CD4-positive, alpha-beta T cell treated with Interleukin-1 beta for 1 hour (primary cell): ENCODE measurements at regions not wholly inside any gene's neighbourhood (a gene's known extent, or its start where the extent isn't known, plus 50 kb on each side); places are given as distances from the start of the nearest gene placed in this dataset.
A peak's percentile ranks its signal among the peaks of the same experiment; 100 is the strongest.

Experiments used
- DNase-seq, 2 donors: peaks; one replicate each; pipeline ENCODE4 v3.0.0-alpha.2; 2020 to 2022

DNA sequence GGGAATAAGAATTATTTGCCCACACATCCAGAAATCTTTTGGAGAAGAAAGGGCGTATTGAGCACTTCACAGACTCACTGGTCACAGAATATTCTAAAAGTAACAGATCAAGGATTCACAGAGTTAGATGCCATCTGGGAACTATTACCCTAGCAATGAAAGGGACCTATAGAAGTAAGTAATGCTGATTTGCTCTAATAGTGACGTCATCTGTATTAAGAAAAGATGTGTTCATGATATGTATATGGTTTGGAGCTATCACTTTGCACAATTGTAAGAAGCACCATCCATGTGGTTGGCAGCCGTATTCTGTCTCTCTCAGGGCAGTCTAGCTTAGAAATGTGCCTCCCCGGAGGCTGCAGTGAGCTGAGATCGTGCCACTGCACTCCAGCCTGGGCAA lies 52.8 kb upstream of the SV2C start:
- no peak for DNase-seq

DNA sequence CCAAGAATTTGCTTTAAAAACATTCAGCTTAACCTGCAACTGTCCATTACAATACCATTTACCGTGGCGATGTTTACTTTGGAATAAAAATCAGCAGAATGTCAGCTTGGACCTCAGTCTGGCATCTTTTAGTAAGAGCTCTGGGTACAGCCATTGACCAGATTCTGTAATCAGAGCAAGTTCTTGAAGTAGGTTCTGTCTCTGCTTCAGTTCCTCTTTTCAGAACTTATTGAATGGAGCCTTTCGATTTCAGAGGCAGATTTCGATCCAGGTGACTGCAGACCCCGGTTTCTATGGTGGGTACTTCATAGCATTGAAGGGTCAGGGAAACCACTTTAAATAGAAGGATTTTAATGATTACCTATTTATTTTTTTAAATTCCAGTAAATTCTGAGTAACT lies 53.4 kb upstream of the SV2C start:
- DNase-seq, result no peak

DNA sequence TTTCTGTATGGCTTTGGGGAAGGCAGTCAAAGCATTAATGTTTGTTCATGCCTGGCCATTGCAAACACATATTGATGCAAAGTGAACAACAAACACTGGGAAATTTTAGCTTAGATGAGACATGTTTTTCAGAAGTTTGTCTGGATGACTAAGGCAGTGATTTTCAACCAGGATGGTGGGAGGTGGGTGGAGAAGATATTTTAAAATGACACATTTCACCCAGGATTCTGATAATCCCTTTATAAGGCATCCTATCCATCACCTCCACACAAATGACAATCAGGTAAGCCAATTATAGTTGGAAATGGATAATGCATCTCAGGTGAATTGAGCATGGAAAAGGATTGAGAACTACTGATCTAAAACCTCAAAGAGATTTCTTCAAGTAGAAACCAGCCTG lies 57.4 kb upstream of the SV2C start:
- DNase-seq, result no peak

DNA sequence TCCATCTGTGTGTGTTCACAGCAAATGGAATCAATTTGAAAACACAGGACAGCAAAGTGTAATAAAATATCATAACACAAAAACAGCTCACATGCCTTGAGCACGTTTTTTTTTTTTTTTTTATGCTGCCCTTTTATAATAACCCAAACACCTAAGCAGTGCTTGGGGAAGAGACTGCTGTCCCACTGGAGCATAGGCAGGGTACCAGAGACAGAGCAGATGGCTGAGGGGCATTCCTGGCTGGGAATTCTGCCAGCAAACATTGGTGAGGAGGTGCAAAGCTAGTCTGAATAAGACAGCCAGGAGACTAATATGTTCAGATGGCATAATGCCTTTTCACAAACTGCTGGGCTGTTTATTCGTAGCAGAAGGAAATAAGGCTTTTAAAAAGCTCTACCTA lies 58.1 kb upstream of the SV2C start:
- DNase-seq, result no peak

DNA sequence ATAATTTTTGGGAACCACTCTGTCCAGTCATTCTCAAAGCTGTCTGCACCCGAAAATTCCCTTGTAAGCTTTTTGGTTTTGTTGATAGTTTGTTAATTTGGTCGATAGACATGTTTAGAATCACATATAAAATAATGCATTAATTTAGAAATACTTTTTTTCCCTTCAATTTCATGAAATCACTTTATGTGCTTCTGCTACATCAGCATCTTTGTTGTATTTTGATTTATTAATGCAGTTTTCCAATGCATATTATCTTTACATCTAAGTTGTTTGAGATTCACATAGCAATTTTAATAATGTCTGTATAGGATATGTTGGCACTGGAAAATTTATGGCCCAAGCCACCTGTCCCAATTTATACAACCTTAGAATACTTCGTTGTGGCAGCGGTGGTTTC lies 60.6 kb upstream of the SV2C start:
- DNase-seq, result no peak

DNA sequence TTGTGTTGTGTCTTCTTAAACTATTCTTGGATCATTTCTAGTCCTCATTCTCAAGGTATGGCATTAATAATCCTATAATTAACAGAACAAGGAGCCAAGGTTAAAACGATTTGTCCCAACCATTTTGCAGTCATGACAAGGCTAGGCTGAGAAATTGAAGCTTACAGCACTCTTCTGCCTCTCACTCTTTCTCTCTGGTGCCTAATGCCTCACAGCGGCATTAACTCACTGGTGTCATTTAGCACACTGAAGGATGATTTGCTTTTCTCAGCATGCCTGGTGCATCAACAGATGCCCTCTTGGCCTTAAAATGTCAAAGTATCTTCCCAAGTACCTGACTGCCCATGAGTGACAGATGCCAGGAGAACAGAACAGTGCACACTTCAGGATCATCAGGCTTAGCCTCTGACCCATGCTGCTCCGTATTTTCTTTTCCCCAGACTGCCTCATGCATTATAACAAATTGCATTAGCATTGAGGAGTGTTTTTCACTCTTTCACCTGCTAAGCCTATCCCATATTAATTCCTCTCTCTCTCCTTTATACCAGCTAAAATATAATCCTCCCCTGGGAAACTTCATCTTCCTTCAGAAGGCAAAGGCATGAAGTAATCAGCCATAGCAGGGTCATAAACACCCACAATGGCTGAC lies 61.1 kb upstream of the SV2C start:
- no peak for DNase-seq

DNA sequence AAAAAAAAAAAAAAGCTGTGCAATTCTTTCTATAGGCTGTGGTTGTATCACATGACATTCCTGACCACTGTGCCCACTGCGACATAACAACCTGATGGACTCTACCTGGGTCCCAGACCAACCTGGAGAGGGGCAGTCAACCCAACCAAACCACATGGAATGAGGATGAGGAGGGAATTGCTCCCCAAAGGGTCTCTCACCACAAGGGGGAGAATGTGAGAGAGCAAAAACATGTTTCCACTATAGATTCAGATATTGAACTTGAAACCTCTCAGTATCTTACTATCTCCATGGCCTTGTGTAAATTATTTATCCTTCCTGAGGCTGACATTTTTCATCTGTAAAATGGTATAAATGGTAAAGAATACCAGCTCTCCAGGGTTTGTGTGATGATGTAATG lies 66.9 kb upstream of the SV2C start:
- no peak for DNase-seq

DNA sequence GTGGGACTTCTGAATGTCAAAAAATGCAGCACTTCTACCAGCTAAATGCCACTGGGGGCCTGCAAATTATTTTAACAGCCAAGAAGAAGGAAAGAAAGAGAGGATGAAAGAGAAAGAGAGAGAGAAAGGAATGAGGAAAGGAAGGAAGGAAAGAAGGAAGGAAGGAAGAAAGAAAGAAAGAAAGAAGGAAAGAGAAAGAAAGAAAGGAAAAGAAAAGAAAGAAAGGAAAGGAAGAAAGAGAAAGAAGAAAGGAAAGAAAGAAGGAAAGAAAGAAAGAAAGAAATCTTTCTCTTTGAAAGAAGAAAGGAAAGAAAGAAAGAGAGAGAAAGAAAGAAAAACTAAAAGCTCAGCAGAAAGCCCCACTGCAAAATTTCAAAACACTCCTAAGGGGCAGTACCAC lies 69.2 kb upstream of the SV2C start:
- DNase-seq, result no peak

DNA sequence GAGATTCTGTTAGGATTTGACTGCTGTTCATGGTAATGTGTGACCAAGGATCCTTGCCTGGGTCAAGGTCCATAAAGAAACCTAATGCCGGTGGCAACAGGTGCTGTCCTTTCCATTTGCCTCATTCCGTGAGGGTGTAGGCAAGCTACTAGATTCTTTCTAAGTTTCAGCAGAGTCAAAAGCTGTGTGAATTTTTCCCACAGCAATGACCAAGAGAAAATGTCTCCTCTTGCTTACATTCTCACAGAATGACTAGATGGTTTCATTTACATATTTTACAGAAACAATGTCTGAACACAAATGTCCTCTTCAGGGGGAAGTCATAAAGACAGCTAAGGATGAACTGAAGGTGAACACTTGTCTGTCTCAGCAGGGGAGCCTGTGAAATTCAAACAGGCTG lies 75.3 kb upstream of the SV2C start:
- no peak for DNase-seq

DNA sequence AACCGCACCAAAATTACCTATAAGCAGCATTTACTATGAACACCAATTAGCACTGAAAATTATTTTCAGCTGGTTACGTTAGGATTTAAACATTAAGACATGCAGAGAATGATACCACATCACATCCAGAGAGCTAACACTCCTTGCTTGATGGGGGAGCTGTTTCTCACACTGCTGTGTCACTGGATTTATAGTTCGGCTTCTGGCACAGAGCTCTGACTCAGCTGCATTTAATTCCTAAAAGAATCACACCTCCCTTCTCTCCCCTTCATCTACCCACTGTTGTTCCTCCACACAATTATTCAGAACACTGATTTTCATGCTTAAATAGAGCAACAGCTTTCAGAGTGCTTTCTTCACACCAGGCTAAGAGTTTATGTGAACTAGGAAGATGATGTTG lies 82.6 kb upstream of the SV2C start:
- no peak for DNase-seq

DNA sequence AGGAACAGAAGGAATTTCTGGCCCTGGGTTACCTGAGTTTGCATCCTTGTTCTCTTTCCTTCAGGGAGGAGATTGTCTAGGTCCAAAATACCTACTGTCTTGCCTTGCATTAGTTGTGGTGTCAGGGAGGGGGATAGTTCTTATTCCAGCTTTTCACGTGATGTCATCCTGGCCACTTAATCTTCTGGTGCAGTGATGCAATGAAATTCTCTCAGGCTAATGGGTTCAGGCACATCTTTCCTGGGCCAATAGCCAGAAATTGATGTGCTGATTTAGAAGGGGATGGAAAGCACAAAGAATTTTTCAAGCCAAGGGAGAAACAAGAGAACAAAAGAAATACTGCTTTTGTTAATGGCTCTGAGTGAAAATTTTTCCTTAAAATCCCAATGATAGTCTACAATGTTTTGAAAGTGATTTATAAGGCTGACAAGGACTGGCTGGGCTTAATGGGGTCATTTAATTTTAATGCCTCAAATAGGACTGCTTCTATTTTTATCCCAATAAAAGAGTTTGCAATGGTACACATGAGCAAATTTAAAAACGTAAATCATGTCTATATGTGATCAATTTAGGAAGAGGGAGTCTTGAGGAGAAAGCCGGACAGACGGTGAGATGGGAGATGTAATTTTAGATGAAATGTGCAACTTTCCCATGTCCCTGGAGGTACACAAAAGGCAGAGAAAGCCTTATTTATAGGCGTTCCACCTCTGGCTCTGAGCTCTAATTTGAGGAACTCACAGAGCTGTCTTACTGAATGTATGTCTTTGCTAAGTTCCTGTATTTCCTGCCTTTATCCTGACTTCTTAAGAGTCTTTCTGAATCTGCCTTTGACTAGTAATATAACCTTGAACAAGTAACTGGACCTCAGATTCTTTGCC lies 89.3 kb upstream of the SV2C start:
- no peak for DNase-seq

DNA sequence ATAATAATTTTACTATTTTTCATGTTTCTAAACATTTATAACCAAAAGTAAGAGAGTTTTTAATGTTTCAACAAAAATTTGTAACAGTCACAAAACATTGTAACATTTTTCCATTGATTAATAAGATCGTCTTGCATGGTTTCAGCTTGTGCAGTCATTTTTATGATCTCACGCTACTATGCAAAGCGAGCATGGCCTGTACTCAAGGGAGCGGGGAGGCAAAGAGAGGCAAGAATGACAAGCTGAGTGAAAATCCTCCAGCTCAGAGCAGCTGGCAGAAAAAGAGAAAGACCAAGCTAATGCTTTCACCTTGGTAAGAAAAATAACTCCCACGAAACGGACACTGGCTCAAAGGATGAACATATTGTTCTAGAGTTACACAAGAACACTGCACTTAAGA lies 90.0 kb upstream of the SV2C start:
- no peak for DNase-seq

DNA sequence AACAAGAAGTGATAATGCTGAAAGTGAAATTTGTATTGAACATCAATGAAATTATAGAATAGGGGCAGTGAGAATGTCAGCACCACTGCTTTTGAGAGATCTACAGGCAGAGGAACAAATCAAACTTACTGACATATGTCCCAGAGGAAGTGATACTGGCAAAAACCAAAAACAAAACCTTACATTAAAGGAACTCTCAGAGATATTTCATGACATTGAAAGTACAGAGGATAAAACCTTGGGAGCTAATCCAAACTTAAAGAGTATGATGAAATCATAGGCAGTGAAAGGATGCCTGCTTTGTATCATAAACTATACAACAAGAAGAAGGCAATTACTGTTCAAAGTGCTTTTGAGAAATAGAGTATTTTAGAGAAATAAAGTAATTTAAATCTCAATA lies 90.4 kb upstream of the SV2C start:
- DNase-seq, result no peak

DNA sequence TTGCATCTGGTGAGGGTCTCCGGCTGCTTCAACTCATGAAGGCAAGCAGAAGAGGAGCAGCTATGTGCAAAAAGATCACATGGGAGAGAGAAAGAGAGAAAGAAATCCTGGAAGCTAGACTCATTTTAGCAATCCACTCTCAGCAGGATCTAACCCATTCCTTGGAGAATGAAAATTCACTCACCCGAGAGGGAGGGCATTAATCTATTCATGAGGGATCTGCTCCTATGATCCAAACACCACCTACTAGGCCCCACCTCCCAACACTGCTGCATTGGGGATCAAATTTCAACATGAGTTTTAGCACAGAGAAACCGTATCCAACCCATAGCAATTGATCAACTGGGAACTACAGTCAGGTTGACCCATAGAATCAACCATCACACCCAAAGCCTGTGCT lies 98.1 kb upstream of the SV2C start:
- DNase-seq, result no peak

DNA sequence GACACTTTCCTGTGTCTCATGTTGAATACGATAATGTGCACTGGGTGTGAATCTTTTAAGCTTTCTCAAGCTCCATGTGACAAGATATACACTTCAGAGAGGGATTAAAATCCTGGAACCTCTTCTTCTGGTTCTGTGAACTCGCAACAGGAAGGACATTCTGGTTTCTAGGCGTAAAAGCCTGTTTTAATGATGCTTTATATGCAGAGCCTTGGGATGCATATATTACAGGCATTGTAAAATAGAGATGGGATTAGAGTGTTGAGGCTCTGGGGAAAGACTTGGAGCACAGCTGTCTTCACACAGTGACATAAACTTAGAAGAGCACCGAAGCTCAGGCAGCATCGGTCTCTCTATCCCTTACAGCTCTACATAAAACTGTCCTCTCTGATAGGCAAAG lies 107.7 kb upstream of the SV2C start:
- DNase-seq, result no peak

DNA sequence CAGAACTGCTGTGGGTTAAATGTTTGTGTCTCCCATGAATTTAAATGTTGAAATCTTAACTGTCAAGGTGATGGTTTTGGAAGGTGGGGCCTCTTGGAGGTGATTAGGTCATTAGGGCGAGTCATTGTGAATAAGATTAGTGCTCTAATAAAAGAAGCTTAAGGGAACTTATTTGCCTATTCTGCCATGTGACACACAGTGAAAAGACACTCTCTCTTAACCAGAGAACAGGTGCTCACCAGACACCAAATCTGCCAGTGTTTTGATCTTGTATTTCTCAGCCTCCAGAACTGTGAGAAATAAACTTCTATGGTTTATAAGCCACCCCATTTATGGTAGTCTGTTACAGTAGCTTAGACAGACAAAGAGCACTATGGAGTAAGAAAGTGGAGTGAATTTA lies 117.9 kb upstream of the SV2C start:
- DNase-seq, result no peak

DNA sequence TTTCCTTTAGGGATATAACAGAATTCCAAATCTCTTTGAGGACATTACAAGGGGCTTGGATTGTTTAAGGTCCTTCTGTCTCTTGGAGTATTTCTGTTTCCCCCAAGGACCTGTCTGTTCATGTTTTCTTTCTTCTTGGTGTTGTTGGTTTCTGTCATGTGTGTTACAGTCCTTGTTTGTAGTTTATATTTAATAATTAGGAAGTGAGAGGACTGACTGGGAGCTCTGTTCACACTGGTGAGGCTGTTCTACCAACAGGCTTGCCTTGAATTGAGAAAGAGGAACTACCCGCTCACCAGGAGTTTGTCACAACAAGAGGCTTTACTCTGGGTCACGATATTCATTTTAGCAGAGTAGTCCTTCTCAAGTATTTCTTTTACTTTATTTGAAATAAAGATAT lies 119.2 kb upstream of the SV2C start:
- peak in 1 of 2 donors; percentile 4 for DNase-seq

DNA sequence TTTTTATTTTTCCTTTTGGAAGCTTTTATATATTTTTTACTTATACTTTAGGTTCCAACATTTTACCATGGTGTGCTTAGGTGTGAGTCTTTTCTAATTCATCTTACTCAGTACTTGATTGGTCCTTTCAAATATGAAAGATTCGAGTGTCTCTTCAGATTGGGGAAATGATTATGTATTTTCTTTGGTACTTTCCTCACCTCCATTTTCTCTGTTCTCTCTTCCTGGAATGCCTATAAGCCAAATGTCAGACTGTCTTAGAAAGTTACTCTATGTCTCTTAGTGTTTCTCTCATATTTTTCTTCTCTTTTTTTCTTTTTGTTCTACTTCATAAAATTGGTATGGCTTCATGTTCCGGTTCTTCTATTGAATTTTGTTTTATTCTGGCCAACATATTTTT lies 119.6 kb upstream of the SV2C start:
- DNase-seq, result no peak

DNA sequence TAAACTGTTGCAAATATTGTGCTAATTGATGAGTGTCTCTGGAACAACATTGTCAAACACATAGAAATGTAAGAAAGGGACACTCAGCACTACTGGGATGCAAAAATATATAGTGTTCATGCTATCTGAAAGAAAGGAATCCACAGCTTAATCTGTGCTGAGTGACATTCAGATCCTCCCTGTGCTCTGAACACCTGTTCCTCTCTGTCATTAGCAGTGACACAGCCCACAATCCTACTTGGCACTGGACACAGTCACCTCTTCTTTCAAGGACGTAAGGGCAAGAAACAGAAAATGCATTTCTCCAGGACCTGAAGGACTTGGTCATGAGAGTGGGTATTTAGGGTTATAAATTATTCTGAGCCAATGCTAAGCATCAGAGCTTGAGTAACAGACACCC lies 121.4 kb upstream of the SV2C start:
- DNase-seq, result no peak

DNA sequence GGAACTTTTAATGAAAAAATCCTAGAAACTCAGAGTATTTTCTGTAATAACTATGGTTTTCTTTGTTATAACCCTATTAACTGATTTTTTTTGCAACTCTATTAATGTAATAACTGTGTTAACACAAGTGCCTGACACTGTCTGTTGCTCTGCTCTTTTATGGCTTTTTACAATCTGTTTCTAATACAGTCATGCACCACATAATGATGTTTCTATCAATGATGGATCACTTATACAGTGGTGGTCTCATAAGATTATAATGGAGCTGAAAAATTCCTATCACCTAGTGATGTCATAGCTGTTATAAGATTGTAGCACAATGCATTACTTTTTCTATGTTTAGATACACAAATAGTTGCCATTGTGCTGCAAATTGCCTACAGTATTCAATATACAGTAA lies 123.1 kb upstream of the SV2C start:
- no peak for DNase-seq

DNA sequence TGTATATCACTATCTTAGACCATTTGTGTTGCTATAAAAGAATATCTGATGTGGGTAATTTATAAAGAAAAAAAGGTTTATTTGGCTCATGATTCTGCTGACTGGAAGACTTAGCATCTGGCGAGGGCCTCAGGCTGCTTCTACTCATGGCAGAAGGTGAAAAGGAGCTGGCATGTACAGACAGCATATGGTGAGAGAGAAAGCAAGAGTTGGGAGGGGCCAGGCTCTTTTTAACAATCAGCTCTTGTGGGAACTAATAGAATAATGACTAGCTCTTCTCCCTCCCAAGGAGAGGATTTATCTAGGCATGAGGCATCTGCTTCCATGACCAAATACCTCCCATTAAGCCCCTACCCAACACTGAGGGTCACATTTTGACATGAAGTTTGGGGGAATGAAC lies 130.2 kb upstream of the SV2C start:
- no peak for DNase-seq

DNA sequence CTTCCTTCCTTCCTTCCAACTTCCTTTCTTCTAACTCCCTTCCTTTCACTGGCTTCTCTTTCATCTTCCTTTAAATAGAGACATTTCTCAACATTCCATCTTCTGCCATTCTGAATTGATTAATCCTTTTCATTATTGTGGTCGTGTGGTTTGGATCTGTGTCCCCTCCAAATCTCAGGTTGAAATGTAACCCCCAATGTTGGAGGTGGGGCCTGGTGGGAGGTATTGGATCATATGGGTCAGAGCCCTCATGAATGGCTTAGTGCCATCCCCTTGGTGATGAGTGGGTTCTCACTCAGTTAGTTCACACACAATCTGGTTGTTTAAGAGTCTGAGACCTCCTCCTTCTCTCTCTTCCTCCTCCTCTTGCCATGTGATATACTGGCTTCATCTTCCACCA lies 130.9 kb upstream of the SV2C start:
- no peak for DNase-seq

DNA sequence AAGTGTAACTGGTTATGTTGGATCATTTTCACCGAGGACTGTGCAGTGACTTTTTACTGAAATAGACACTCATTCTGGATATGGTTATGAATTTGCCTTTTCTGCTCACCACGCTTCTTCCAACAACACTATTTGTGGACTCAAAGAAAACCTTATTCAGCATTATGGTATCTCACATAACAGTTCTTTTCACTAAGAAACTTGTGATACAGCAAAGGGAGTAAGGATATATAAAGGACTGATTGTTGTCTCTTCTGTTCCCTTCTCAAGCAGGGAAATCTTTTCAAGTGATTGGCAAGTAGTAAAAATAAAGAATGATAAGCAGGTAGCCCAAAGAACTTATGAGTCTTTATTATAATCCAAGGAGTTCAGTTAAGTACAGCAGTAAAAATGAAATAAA lies 131.5 kb upstream of the SV2C start:
- no peak for DNase-seq

DNA sequence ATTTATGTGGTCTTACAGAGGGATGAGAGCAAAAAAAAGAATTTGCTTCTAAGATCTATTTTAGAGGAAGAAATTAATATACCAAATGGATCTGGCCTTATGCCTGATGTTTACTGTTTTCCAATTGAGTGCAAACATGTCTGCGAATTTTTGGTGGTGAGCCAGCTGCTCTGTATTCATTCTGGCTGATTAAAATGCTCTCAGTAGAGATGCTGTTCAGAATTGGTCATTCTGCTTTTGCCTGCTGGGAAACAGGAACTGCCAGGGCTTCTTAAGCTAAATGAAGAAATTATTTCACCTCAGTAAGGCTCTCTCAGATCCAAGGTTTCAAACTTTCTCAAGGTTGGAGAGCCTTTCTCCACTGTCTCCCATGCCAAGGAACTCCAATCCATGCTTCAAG lies 132.0 kb upstream of the SV2C start:
- no peak for DNase-seq

DNA sequence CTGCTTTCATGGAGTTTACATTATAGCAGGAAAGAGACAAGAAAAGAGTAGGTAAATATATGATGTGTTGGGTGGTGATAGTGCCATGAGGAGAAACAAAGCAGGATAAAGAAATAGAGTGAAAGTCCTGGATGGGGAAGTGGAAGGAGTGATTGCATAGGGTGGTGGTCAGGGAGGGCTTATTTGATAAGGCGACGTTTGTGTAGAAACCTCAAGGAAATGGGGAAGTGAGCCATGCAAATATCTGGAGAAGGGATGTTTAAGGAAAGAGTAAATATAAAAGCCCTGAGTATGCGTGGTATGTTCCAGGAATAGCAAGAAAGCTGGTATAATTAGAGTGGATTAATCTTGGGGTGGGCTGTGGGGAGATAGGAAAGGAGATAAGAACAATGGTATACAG lies 134.7 kb upstream of the SV2C start:
- DNase-seq, result no peak
